NCI-H1417 (cell line): ENCODE measurements at regions not wholly inside any gene's neighbourhood (a gene's known extent, or its start where the extent isn't known, plus 50 kb on each side); places are given as distances from the start of the nearest gene placed in this dataset.

Source experiments
- DNase-seq, 3 experiments: peaks; one replicate each; lab custom pipeline; 2025; lab: John Stamatoyannopoulos, UW

DNA sequence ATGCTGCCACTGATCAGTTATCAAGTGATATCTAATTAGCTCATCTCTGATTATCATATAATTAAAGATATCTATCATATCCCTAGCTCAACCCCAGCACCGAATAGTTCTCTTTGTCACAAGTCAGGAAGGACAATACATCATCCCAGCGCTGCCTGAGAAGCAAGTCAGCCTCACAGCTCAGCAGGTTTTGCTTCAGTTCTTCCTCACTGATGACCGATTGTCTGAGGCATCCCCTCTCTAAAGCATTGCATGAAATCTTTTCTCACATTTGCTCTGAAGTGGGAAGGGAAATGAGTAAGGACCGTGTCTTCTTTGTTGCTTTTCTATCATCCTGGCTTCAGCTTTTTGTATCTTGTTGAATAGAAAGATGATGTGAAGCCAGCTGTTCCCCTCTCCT is 247.9 kb downstream of the CMPK2 start:
- DNase-seq: no peak

GRCh38 chr2:6618201-6618600 is 247.5 kb downstream of the CMPK2 start:
- no peak for DNase-seq

- DNase-seq: no peak
Observed at GRCh38 chr2:6623746-6624145, 242.0 kb downstream of the CMPK2 start.

- DNase-seq: no peak
Observed at GRCh38 chr2:6626401-6627012, 239.2 kb downstream of the CMPK2 start.

DNA sequence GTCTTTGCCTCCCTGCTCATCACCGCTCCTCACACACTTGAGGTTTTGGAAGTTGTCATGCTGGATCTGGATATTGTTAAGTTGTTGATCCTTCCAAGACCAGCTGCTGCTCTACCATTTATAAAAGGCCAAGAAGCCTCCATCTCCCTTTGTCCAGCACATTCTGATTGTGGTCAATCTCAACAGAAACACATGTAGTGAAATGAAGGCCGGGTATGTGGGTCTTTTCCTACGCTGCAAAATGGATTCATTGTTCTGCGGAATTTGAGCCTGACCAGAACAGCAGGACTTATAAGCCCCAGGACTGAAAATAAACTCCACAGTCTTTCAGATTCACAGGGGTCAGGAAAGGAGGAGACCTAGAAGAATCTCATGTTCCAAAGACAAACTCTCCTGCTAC is 238.4 kb downstream of the CMPK2 start:
- no peak for DNase-seq

GRCh38 chr2:6630209-6630608 is 235.5 kb downstream of the CMPK2 start:
- no peak for DNase-seq

- DNase-seq: no peak
Observed at GRCh38 chr2:6635296-6635695, 230.4 kb downstream of the CMPK2 start.

- no peak for DNase-seq
Observed at GRCh38 chr2:6637330-6637729, 228.4 kb downstream of the CMPK2 start.

DNA sequence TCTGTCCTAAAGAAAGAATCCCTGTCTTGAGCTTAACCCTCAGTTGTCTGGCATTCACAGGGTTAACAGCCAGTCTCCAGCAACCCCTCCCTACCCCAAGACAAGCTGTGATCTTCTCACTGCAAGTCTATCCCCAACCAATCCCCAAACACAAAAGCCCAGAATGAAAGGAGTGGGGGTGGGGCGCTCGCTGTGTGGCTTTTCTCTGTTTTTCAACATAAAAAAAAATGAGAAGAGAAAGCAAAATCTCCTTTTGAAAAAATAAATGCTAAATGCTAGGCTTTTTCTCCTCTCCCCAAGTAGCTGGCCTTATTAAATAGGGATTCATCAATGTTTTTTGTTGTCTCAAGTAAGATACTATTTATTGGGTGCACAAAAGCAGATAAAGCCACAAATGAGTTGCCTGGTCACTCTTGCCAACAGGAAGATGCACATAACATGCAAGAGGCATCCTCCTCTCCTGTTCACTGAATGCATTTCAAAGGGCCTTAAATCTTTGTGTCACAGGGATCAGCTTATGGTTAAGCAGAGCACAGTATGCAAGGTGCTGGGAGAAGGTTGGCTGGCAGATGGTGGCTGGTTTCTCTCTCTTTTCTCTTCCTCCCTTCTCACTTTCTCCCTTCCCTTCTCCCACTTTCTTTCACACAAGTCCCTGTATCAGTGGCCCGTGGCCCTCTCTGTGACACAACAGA is 225.6 kb downstream of the CMPK2 start:
- DNase-seq: no peak

DNA sequence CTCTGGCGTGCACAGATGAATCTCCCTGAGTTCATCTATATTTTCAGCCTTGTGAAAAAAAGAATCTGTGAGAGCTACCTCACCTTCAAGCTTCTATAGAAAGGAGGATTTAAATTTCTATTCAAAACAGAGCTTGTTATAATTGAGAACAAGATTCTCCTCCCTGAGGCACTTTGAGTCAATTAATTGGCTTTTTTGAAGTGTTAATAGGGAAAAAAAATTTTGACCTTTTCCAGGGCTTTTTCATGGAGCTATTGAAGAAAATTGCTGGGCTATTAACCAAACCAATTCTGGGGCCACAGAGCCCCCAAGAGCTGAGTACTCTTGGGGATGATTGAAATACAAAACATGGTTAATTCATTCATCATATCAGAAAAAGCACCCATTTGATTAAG is 225.1 kb downstream of the CMPK2 start:
- no peak for DNase-seq

DNA sequence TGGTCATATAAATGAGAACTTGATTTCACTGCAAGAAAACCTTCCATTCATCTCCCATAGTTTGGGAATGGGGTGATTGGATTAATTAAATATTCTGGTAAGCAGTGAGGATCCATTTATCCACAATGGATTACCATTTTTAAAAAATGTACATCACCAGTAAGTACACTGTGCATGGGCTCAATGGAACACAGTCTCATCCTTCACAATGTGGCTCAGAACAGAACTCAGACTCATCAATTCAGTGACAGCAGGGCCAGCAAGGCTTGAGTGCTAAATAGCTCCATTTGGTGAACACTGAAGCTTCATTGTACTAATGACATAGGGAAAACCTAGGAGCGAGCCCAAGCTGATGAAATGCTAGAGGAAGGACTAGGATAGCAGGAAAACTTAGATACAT is 223.8 kb downstream of the CMPK2 start:
- no peak for DNase-seq

- no peak for DNase-seq
Observed at GRCh38 chr2:6644261-6644660, 221.4 kb downstream of the CMPK2 start.

- DNase-seq: no peak
Observed at GRCh38 chr2:6645004-6645403, 220.7 kb downstream of the CMPK2 start.

GRCh38 chr2:6645672-6646071 is 220.0 kb downstream of the CMPK2 start:
- no peak for DNase-seq

- DNase-seq: no peak
Observed at GRCh38 chr2:6647046-6647445, 218.7 kb downstream of the CMPK2 start.

DNA sequence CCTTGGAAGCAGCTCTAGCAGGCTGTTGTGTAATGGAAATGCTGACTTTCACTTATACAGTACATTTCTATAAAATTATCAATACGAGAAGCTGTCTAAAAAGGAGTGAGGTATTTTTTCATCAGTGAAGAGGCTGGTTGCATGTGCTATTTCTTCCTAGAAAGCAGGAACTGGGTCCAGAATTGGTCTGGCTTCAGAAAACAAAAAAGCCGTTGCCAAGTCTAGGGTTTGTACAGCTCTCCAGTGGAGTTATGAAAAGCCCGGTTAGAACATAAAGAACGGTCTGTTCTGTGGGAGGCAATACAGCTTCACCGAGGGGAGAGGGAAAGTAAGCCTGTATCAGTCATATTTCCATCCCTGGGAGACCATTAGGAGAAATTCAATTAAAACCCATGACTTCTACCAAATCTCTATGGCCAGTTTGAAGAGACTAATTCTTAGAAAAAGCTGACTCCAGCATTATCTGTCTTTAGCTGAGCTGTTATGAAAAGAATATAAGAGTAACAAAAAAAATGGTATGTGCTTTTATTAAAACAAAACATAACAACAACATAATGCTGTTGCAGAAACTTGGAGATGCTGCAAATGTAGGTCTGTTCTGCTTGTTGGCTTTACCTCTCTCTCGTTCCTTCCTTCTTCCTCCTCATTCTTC is 217.0 kb downstream of the CMPK2 start:
- DNase-seq: no peak

GRCh38 chr2:6650311-6650710 is 215.4 kb downstream of the CMPK2 start:
- no peak for DNase-seq

DNA sequence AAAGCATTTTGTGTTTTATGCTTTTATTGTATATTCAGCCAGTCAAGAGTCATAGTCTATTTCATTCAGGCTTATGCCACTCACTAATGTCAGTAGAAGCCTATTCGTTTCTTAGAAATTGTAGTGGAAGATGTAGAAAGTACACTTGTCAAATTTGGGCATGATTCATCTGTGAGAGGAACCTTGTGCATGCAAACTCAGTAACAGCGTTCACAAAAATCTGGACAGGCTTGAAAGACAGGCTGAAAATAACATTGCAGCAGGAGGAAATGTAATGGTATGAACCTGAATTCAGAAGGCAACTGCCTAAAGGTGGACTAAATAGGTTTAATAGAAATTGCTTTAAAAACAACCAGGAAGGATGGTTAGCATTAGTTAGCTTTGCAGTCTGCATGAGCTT is 213.5 kb downstream of the CMPK2 start:
- DNase-seq: no peak

DNA sequence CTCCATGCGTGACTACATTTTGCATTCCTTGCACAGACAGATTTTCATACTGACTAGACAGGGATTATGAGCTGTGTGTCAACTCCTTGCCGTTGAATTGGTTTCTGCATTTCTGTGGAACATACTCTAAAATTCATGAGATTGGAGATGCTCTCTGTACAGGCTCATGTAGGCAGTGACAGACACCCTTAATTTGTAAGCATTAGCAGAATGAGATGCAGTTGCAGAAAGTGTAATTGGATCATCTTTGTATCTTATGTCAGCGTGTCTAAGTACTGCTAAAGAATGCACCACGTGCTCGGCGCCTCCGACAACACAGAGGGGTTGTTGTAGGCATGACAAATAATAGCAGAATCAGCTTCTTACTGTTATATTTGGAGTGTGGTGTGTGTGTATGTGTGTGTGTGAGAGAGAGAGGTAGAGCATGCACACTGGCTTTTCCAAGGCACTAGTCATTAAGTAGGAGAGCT is 212.4 kb downstream of the CMPK2 start:
- DNase-seq: peak in 1 of 3 experiments; percentile 74

DNA sequence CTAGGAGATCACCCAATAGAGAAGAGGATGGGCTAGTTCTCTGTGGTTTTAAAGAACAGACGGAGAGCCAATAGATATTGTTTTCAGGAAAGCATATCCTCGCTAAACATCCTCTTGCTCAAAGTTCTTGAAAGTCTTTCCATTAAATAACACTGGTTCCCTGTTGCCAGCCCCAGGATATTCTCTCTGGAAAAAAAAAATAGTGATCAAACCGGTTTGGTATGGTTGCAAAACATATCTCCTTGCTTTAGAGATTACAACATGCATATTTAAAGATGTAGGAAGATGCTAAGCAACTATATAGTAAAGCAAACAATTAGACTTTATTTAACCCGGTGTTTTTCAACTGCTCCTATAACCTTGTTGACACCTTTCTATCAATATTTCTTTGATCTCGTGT is 211.4 kb downstream of the CMPK2 start:
- DNase-seq: peak in 1 of 3 experiments; percentile 24

DNA sequence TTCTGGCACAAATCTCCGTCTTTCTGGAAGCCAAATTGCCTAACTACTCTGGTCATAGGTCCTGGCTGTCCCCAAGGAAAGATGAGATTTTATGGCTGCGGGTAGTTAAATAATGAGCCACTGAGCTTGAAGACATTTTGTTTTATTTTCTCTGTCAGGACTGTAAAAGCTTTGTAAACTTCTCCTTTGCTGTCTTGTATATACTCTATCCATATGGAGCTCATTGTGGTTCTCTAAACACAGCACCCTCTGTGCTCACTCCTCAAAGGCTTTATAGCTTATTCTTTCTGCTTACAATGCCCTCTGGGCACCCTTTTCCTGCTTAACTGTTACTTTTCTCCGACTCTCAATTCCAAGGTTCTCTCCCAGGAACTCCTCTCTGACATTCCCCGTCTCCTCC is 209.1 kb downstream of the CMPK2 start:
- DNase-seq: no peak

- no peak for DNase-seq
Observed at GRCh38 chr2:6657136-6657535, 208.6 kb downstream of the CMPK2 start.

GRCh38 chr2:6657855-6658254 is 207.9 kb downstream of the CMPK2 start:
- no peak for DNase-seq
